NCI-H748 (cell line): ENCODE measurements at regions not wholly inside any gene's neighbourhood (a gene's known extent, or its start where the extent isn't known, plus 50 kb on each side); places are given as distances from the start of the nearest gene placed in this dataset.
"Not testable (repeated sequence)": the region's sequence is repeated elsewhere in the genome, so short reads cannot be mapped to it uniquely, and the experiment has no call there.

Experiments
- DNase-seq: peaks from one replicate; lab custom pipeline; 2025; ENCODE audit not compliant: unreplicated experiment; lab: John Stamatoyannopoulos, UW

GRCh38 chr5:62931153-62931950 is 352.7 kb downstream of the LRRC70 start:
- no peak for DNase-seq

GRCh38 chr5:62922191-62922590 is 343.6 kb downstream of the LRRC70 start:
- no peak for DNase-seq

- DNase-seq, result no peak
Measured at GRCh38 chr5:62920856-62921255, 342.2 kb downstream of the LRRC70 start.

GRCh38 chr5:62909326-62909725 is 330.7 kb downstream of the LRRC70 start:
- no peak for DNase-seq

- no peak for DNase-seq
Measured at GRCh38 chr5:62902126-62902525, 323.5 kb downstream of the LRRC70 start.

- no peak for DNase-seq
Measured at GRCh38 chr5:62900976-62901375, 322.4 kb downstream of the LRRC70 start.

- no peak for DNase-seq
Measured at GRCh38 chr5:62896121-62896893, 317.7 kb downstream of the LRRC70 start.

GRCh38 chr5:62886603-62887315 is 308.1 kb downstream of the LRRC70 start:
- DNase-seq, result no peak

- not testable (repeated sequence) for DNase-seq
Measured at GRCh38 chr5:62837330-62837729, 258.7 kb downstream of the LRRC70 start.

- DNase-seq, result no peak
Measured at GRCh38 chr5:62829604-62829986, 251.0 kb downstream of the LRRC70 start.

- DNase-seq, result no peak
Measured at GRCh38 chr5:62828742-62829603, 250.4 kb downstream of the LRRC70 start.

- DNase-seq, result no peak
Measured at GRCh38 chr5:62825623-62826220, 247.1 kb downstream of the LRRC70 start.

GRCh38 chr5:62824936-62825335 is 246.3 kb downstream of the LRRC70 start:
- no peak for DNase-seq

- peak; percentile 69 for DNase-seq
Measured at GRCh38 chr5:62817043-62817442, 238.4 kb downstream of the LRRC70 start.

- DNase-seq, result no peak
Measured at GRCh38 chr5:62814991-62815390, 236.4 kb downstream of the LRRC70 start.

GRCh38 chr5:62812621-62813255 is 234.1 kb downstream of the LRRC70 start:
- DNase-seq, result no peak

- DNase-seq, result not testable (repeated sequence)
Measured at GRCh38 chr5:62804819-62805218, 226.2 kb downstream of the LRRC70 start.

- no peak for DNase-seq
Measured at GRCh38 chr5:62795926-62796325, 217.3 kb downstream of the LRRC70 start.

- DNase-seq, result no peak
Measured at GRCh38 chr5:62794456-62794855, 215.8 kb downstream of the LRRC70 start.

GRCh38 chr5:62791059-62791458 is 212.4 kb downstream of the LRRC70 start:
- peak; percentile 45 for DNase-seq
